Uterus (tissue), 3 donors: ENCODE measurements at regions not wholly inside any gene's neighbourhood (a gene's known extent, or its start where the extent isn't known, plus 50 kb on each side); places are given as distances from the start of the nearest gene placed in this dataset.

Source experiments
- DNase-seq, 2 donors: peaks; one replicate each; pipeline ENCODE4 v3.0.0-alpha.2; 2019 to 2020
- H3K27ac ChIP-seq, 2 donors: fragments of 200-600 bp; sonication (generic); 1 replicate in 1 of 2; 2 replicates in 1 of 2; pipeline ENCODE4 v1.5.1; 2016 to 2018
- H3K27me3 ChIP-seq, 2 donors: fragments of 200-600 bp; sonication (generic); one replicate each; pipeline ENCODE4 v1.5.1; 2018 to 2019; ENCODE audit warnings: control low read depth in 1 of 2
- H3K36me3 ChIP-seq, 2 donors: fragments of 200-600 bp; sonication (generic); one replicate each; pipeline ENCODE4 v1.5.1; 2019; ENCODE audit warnings: control low read depth in 1 of 2
- H3K4me1 ChIP-seq, 2 donors: fragments of 200-600 bp; sonication (generic); one replicate each; pipeline ENCODE4 v1.5.1; 2018 to 2019; ENCODE audit warnings: control low read depth in 1 of 2
- H3K4me3 ChIP-seq, 2 donors: fragments of 200-600 bp; sonication (generic); 1 replicate in 1 of 2; 2 replicates in 1 of 2; pipeline ENCODE4 v1.5.1; 2018 to 2019; ENCODE audit warnings: mild to moderate bottlenecking in 1 of 2
- H3K9me3 ChIP-seq, 2 donors: fragments of 200-600 bp; sonication (generic); one replicate each; pipeline ENCODE4 v1.5.1; 2019; ENCODE audit warnings: control low read depth in 1 of 2
- POLR2A ChIP-seq, 2 donors: fragments of 450-650 bp; IDR thresholded peaks; one replicate each; pipeline ENCODE4 v1.6.1; 2016; ENCODE audit warnings: antibody characterized with exemption in 2 of 2, mild to moderate bottlenecking in 1 of 2, moderate library complexity in 1 of 2
- intact Hi-C: fragments of 100-400 bp; cut with DNase I; formaldehyde crosslinking; loops from one replicate; pipeline ENCODE4 v1.15.1; 2023; ENCODE audit warnings: low total_unique reads
- TF ChIP-seq, protein P1 (sequence below), 4 experiments: fragments of 200-600 bp in 2 of 4; fragments of 450-650 bp in 2 of 4; sonication (generic) in 2 of 4; IDR thresholded peaks; one replicate each; pipeline ENCODE4 v1.5.1; 2016 to 2019; ENCODE audit warnings: antibody characterized with exemption in 4 of 4, mild to moderate bottlenecking in 2 of 4, moderate library complexity in 1 of 4
- donor health status: DM: yes; HTN: yes; CAD: no.

DNA sequence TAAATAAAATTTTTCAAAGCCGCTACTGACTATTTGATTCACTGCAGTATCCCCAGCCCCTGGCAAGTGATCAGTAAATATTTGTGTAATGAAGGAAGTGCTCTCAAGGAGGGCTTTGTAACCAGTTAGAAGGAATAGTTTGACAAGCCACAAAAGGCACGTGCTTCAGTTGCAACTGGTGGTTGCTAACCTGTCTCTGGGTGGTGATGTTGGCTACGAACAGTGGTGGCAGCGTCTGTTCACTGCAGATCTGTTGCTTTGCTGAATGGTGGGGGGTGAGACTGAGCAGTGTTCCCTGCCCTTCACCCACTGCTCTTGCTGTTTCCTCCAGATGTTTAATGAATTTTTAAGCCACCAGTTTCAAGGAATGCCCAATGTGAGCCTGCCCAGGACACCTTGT is 73.9 kb upstream of the SIX2 start:
- Histone ChIP-seq H3K4me3 (no peak overlapping the region), H3K27ac (no peak overlapping the region), H3K27me3 (no peaks in the 10 kb centered on the region), H3K9me3 (no peaks in the 10 kb centered on the region), H3K36me3 (no peaks in the 10 kb centered on the region), H3K4me1 (no peaks in the 10 kb centered on the region)
- intact Hi-C loops = no loop called here
- TF ChIP-seq, protein P1, sequence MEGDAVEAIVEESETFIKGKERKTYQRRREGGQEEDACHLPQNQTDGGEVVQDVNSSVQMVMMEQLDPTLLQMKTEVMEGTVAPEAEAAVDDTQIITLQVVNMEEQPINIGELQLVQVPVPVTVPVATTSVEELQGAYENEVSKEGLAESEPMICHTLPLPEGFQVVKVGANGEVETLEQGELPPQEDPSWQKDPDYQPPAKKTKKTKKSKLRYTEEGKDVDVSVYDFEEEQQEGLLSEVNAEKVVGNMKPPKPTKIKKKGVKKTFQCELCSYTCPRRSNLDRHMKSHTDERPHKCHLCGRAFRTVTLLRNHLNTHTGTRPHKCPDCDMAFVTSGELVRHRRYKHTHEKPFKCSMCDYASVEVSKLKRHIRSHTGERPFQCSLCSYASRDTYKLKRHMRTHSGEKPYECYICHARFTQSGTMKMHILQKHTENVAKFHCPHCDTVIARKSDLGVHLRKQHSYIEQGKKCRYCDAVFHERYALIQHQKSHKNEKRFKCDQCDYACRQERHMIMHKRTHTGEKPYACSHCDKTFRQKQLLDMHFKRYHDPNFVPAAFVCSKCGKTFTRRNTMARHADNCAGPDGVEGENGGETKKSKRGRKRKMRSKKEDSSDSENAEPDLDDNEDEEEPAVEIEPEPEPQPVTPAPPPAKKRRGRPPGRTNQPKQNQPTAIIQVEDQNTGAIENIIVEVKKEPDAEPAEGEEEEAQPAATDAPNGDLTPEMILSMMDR (IDR thresholded peaks at IDR 0.05) = no peak
- no peak for TF ChIP-seq POLR2A (IDR thresholded peaks at IDR 0.05)
- no peak for DNase-seq

DNA sequence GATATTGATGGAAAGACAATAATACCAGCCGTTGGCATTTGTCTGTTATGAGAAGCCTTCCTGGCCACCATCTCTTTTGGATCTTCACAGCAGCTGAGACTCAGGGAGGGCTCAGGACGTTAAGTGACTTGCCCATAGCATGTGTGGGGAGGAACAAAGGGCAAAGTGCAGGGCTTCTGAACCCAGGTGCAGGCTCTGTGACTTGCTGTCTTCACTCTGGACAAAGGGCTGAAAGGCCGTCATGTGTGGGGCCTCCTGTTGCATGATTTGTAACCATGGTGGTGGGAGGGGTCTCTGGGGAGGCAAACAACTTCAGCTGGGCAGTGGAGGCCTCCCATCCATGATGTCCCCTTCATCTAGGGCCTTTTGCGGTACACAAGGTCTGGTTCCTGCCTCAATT is 65.5 kb upstream of the SIX2 start:
- H3K4me3 ChIP-seq = no peak overlapping the region
- intact Hi-C loops = no loop called here
- H3K36me3 ChIP-seq = no peaks in the 10 kb centered on the region
- DNase-seq = no peak
- TF ChIP-seq, protein P1 (IDR thresholded peaks at IDR 0.05) = no peak
- no peak for TF ChIP-seq POLR2A (IDR thresholded peaks at IDR 0.05)
- H3K27ac ChIP-seq = no peak overlapping the region
- no peaks in the 10 kb centered on the region for H3K9me3 ChIP-seq
- no peaks in the 10 kb centered on the region for H3K27me3 ChIP-seq
- H3K4me1 ChIP-seq = no peaks in the 10 kb centered on the region

DNA sequence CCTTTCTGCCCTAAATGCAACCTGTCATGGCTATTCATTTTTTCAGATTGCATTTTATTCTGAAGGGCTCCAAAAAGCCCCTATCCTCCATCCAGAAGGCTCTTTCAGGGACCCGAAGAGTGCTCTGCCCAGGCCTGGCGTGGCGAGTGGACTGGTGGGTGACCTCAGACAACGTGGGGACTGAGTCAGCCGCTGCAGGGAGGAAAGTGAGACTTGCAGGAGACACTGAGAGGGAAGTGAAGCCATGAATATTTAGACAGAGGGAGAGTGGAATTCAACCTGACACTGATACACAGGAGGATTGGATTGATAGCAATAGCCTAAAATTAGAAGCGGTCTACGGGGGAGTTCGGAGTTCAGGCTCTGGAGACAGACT is 63.6 kb upstream of the SIX2 start:
- DNase-seq = no peak
- TF ChIP-seq POLR2A (IDR thresholded peaks at IDR 0.05) = no peak
- TF ChIP-seq, protein P1 (IDR thresholded peaks at IDR 0.05) = no peak
- no peaks in the 10 kb centered on the region for H3K27me3 ChIP-seq

DNA sequence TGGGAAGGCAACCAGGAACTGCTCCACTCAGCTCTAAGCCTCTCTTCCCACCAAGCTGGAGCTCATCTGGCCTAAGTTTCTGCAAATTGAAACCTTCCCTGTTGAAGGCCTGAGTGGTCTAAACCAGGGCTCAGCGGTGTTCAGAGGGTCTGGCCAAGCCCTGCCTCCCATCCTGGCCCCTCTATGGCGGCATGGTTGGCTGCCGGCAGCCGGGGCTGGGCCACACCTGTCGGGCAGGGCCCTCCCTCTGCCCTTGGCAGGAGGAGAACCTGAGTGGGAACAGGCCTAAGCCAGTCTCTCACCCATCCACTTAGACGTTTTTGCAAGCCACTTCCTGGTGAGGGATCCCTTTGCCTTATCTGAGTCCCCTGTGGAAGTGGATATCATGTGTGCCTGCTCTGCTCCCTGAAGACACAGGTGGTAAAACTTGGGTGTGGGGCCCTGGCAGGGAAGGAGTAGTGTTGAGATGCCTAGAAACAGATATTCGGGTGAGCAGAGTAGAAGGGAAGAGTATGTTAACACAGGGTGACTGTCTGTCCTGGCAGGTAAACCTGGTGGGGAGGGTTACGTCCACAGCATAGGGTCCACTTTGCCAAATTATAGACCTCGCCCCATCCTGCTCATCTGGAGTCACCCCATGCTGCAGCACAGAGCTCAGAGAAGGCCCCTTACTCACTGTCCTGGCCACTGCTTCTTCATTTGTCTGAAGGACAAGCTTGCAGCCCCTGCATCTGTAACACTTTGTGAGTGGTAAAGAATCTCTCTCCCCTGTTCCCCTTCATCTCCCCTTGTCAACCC is 63.0 kb upstream of the SIX2 start:
- intact Hi-C loops = no loop called here
- Histone ChIP-seq H3K4me1 (no peaks in the 10 kb centered on the region), H3K4me3 (no peak overlapping the region), H3K27ac (no peak overlapping the region), H3K9me3 (no peaks in the 10 kb centered on the region), H3K27me3 (no peaks in the 10 kb centered on the region), H3K36me3 (no peaks in the 10 kb centered on the region)
- no peak for DNase-seq
- TF ChIP-seq, protein P1 (IDR thresholded peaks at IDR 0.05) = no peak
- TF ChIP-seq POLR2A (IDR thresholded peaks at IDR 0.05) = no peak

More for the DNA sequence above, 63.6 kb upstream of the SIX2 start:
- no peaks in the 10 kb centered on the region for H3K4me1 ChIP-seq
- H3K36me3 ChIP-seq = no peaks in the 10 kb centered on the region
- H3K27ac ChIP-seq = no peak overlapping the region
- H3K4me3 ChIP-seq = no peak overlapping the region
- H3K9me3 ChIP-seq = no peaks in the 10 kb centered on the region
- intact Hi-C loops = no loop called here

DNA sequence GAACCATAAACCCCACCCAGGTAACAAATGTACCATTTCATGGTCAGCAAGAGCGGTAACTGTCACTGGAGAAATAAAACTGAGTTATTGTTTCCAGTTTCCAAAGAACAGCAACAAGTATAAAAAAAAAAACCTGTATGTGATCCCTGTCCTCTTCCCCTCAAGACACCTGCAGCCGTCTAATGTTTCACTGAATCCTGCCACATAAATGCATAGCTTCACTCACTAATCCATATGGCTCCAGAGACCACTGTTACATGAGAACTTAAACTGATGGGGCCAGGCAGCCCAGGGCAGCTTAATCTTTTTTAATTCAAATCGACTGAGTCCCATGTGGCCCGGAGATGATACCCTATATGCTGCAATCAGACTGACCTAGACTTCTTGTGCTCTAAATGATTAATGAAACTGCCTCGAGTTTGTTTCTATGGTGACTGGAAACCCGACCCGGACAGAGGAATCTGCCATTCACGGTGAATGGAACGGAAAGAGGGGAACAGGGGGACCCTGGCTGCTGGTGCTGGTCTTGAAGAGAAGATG is 60.9 kb upstream of the SIX2 start:
- intact Hi-C loops = no loop called here

More for the DNA sequence above, 60.9 kb upstream of the SIX2 start:
- Histone ChIP-seq H3K4me1 (no peaks in the 10 kb centered on the region), H3K27ac (no peak overlapping the region), H3K9me3 (no peaks in the 10 kb centered on the region), H3K4me3 (no peak overlapping the region), H3K36me3 (no peaks in the 10 kb centered on the region), H3K27me3 (no peaks in the 10 kb centered on the region)
- TF ChIP-seq POLR2A (IDR thresholded peaks at IDR 0.05) = no peak
- TF ChIP-seq, protein P1 (IDR thresholded peaks at IDR 0.05) = no peak
- DNase-seq = no peak
